PC-3 (cell line): ENCODE measurements at regions not wholly inside any gene's neighbourhood (a gene's known extent, or its start where the extent isn't known, plus 50 kb on each side); places are given as distances from the start of the nearest gene placed in this dataset.

Source experiments
- ATAC-seq: fragments of 200-7000 bp; cut with Tn5 transposase; 2 replicates; pipeline ENCODE4 v1.9.1; 2020; ENCODE audit warnings: mild to moderate bottlenecking, moderate library complexity
- BruUV-seq: library from RNA; stranded (reverse); fragments of 400-500 nt; replicated peaks from 2 replicates; lab custom pipeline; 2021; lab: Mats Ljungman, UMichigan
- CTCF ChIA-PET: fragments of 300-600 bp; sonication (Branson Sonifier 250); formaldehyde crosslinking; loops from one replicate; lab custom pipeline; 2022; ENCODE audit warnings: antibody characterized with exemption; lab: Charles Lee
- POLR2A ChIA-PET: fragments of 300-600 bp; sonication (Branson Sonifier 250); formaldehyde crosslinking; loops from one replicate; lab custom pipeline; 2022; ENCODE audit warnings: antibody characterized with exemption; ENCODE audit not compliant: unreplicated experiment; lab: Charles Lee
- DNase-seq: peaks from one replicate; pipeline ENCODE4 v3.0.0-alpha.2; 2015
- H2AFZ ChIP-seq: fragments of 300-600 bp; sonication (generic); 2 replicates; pipeline ENCODE4 v1.6.0; 2016; ENCODE audit warnings: antibody characterized with exemption, low read length
- H3F3A ChIP-seq: fragments of 300-600 bp; sonication (generic); one replicate; pipeline ENCODE4 v1.6.0; 2017; ENCODE audit warnings: antibody characterized with exemption, low read length, control low read depth, mild to moderate bottlenecking; ENCODE audit not compliant: unreplicated experiment
- H3K27ac ChIP-seq: fragments of 300-600 bp; sonication (generic); 2 replicates; pipeline ENCODE4 v1.5.1; 2016; ENCODE audit warnings: mild to moderate bottlenecking, low read length
- H3K27me3 ChIP-seq: fragments of 300-600 bp; sonication (generic); 2 replicates; pipeline ENCODE4 v1.6.1; 2016; ENCODE audit warnings: low read length, mixed read lengths
- H3K36me3 ChIP-seq: fragments of 300-600 bp; sonication (generic); 2 replicates; pipeline ENCODE4 v1.6.1; 2016; ENCODE audit warnings: low read depth, mixed run types, low read length, mixed read lengths
- H3K4me1 ChIP-seq: fragments of 300-600 bp; sonication (generic); 2 replicates; pipeline ENCODE4 v1.5.1; 2016; ENCODE audit warnings: low read length; ENCODE audit not compliant: insufficient read depth
- H3K4me2 ChIP-seq: fragments of 300-600 bp; sonication (generic); 2 replicates; pipeline ENCODE4 v1.6.0; 2016; ENCODE audit warnings: low read length
- H3K4me3 ChIP-seq: fragments of 300-600 bp; sonication (generic); 2 replicates; pipeline ENCODE4 v1.5.1; 2016; ENCODE audit warnings: mild to moderate bottlenecking, low read length, mixed read lengths
- H3K79me2 ChIP-seq: fragments of 300-600 bp; sonication (generic); 2 replicates; pipeline ENCODE4 v1.6.1; 2017; ENCODE audit warnings: low read length, mixed read lengths
- H3K9ac ChIP-seq: fragments of 300-600 bp; sonication (generic); 2 replicates; pipeline ENCODE4 v1.6.0; 2016; ENCODE audit warnings: mild to moderate bottlenecking, low read length
- H3K9me2 ChIP-seq: fragments of 300-600 bp; sonication (generic); replicated peaks from 2 replicates; pipeline ENCODE4 v1.6.1; 2016; ENCODE audit warnings: mixed run types, low read length, mixed read lengths
- H3K9me3 ChIP-seq: fragments of 300-600 bp; sonication (generic); 2 replicates; pipeline ENCODE4 v1.6.1; 2016; ENCODE audit warnings: low read length, mixed read lengths
- H4K20me1 ChIP-seq: fragments of 300-600 bp; sonication (generic); 2 replicates; pipeline ENCODE4 v1.6.1; 2016; ENCODE audit warnings: low read length, mixed read lengths
- CTCF ChIP-seq: fragments of 300-600 bp; sonication (generic); conservative IDR thresholded peaks from 2 replicates; pipeline ENCODE4 v1.5.1; 2017; ENCODE audit warnings: antibody characterized with exemption, low read depth, mild to moderate bottlenecking, low read length
- EZH2 ChIP-seq: fragments of 300-600 bp; sonication (generic); IDR thresholded peaks from one replicate; pipeline ENCODE4 v1.6.1; 2017; ENCODE audit warnings: antibody characterized with exemption, mild to moderate bottlenecking, low read length; ENCODE audit not compliant: unreplicated experiment
- EZH2phosphoT487 ChIP-seq: fragments of 300-600 bp; sonication (generic); IDR thresholded peaks from 2 replicates; pipeline ENCODE4 v1.6.1; 2018; ENCODE audit warnings: mild to moderate bottlenecking, antibody characterized with exemption, low read length, borderline replicate concordance
- intact Hi-C: fragments of 100-400 bp; cut with micrococcal nuclease; formaldehyde crosslinking; loops from 2 replicates; pipeline ENCODE4 v1.9.0; 2023

DNA sequence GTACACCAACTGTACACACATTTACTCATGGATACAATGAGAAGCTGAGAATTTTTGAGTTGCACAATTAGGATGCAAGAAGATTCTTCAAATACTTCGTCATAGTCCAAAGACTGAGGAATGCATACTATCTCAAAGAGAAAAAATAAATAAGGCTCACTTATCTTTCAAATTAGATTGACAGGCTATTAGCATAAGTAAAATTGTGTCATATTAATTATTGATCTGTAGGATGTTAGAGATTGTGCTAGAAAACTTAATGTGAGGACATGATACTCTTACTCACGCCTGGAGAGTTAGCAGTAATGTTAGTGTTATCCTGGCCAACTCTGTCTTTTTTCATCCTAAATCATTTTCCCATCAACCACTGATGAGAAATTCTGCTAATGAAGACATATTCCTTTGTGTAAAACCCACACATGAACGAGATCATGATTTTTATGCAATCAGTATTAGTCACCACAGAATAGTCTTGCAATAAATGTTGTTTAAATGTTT is 659.0 kb downstream of the LTN1 start:
- CTCF ChIA-PET = no interaction called here
- no peak overlapping the region for H3K9ac ChIP-seq
- no peak for ATAC-seq
- no peak overlapping the region for H3K4me3 ChIP-seq
- H3K4me2 ChIP-seq = no peak overlapping the region
- H2AFZ ChIP-seq = no peak overlapping the region
- POLR2A ChIA-PET = no interaction called here
- no peak for TF ChIP-seq CTCF
- no peak for TF ChIP-seq EZH2
- TF ChIP-seq EZH2phosphoT487 = no peak
- no peaks in the 10 kb centered on the region for H4K20me1 ChIP-seq
- H3K27me3 ChIP-seq = no peaks in the 10 kb centered on the region
- H3K27ac ChIP-seq = no peak overlapping the region
- H3K79me2 ChIP-seq = no peaks in the 10 kb centered on the region
- H3K9me3 ChIP-seq = no peaks in the 10 kb centered on the region
- no peaks in the 10 kb centered on the region for H3K36me3 ChIP-seq
- no TSS peak for BruUV-seq
- intact Hi-C loops = loop anchor here (5.0 to 10.0 kb wide), 4 partner anchors 66 to 969 kb away; no protein-coding TSS in a partner anchor
- H3F3A ChIP-seq = no peaks in the 10 kb centered on the region
- H3K4me1 ChIP-seq = peaks cover 9% of the 10 kb centered on the region; the same call in 1 of the 2 replicates
- no peaks in the 10 kb centered on the region for H3K9me2 ChIP-seq
- no peak for DNase-seq

DNA sequence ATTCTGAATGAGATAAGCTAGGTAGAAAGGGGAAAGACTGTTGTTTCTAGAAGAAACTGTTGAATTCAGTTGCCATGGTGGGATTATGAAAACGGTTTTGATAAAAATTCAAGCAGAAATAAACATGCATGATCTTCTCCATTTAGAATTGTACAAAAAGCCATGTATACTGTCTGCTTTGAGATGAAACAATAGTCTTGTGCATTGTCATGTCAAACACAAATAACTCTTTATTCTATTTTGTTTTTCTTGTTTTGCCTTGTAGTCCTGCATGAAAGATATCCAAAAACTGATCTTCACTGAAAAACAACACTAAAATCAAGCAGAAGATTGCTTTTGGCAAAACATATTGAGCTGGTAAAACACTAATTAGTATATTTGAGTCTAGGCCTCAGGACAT is 659.9 kb downstream of the LTN1 start:
- intact Hi-C loops = loop anchor here (5.0 to 10.0 kb wide), 4 partner anchors 65 to 968 kb away; no protein-coding TSS in a partner anchor
- H3K27me3 ChIP-seq = no peaks in the 10 kb centered on the region
- H3F3A ChIP-seq = no peaks in the 10 kb centered on the region
- no peak overlapping the region for H3K27ac ChIP-seq
- ChIA-PET CTCF (no interaction called here), POLR2A (no interaction called here)
- no peaks in the 10 kb centered on the region for H4K20me1 ChIP-seq
- no peaks in the 10 kb centered on the region for H3K79me2 ChIP-seq
- DNase-seq (no peak), ATAC-seq (no peak)
- no peaks in the 10 kb centered on the region for H3K9me3 ChIP-seq
- H3K9me2 ChIP-seq = no peaks in the 10 kb centered on the region
- no peak overlapping the region for H3K4me2 ChIP-seq
- H3K36me3 ChIP-seq = 0 out of 2 replicates have a peak, but pooled peaks cover 2% of the 10 kb centered on the region
- H3K4me1 ChIP-seq = peaks cover 9% of the 10 kb centered on the region; the same call in 1 of the 2 replicates
- H2AFZ ChIP-seq = no peak overlapping the region
- no peak overlapping the region for H3K9ac ChIP-seq
- TF ChIP-seq EZH2 (no peak), CTCF (no peak), EZH2phosphoT487 (no peak)
- no TSS peak for BruUV-seq
- H3K4me3 ChIP-seq = no peak overlapping the region

GRCh38 chr21:28325618-28326017 is 667.1 kb downstream of the LTN1 start:
- H3K9me2 ChIP-seq = no peaks in the 10 kb centered on the region
- H3K4me3 ChIP-seq = no peak overlapping the region
- no peaks in the 10 kb centered on the region for H3F3A ChIP-seq
- H3K27me3 ChIP-seq = no peaks in the 10 kb centered on the region
- no peak overlapping the region for H3K9ac ChIP-seq
- H3K36me3 ChIP-seq = 0 out of 2 replicates have a peak, but pooled peaks cover 2% of the 10 kb centered on the region
- no peaks in the 10 kb centered on the region for H4K20me1 ChIP-seq
- H3K9me3 ChIP-seq = peaks cover 9% of the 10 kb centered on the region; the same call in 1 of the 2 replicates
- ChIA-PET POLR2A (no interaction called here), CTCF (no interaction called here)
- H3K4me2 ChIP-seq = no peak overlapping the region
- no peaks in the 10 kb centered on the region for H3K79me2 ChIP-seq
- no peaks in the 10 kb centered on the region for H3K4me1 ChIP-seq
- intact Hi-C loops = no loop called here
- no peak for ATAC-seq
- TF ChIP-seq CTCF = no peak
- TF ChIP-seq EZH2 = no peak
- no peak for TF ChIP-seq EZH2phosphoT487
- H2AFZ ChIP-seq = no peak overlapping the region
- peak; percentile 15 for DNase-seq
- H3K27ac ChIP-seq = no peak overlapping the region
- BruUV-seq = no TSS peak
